ENCODE measurements at regions not wholly inside any gene's neighbourhood (a gene's known extent, or its start where the extent isn't known, plus 50 kb on each side); places are given as distances from the start of the nearest gene placed in this dataset.

GRCh38 chr1:238319957-238320356 is 429.2 kb upstream of the ZP4 start:
- TF ChIP-seq ZNF274 (IDR thresholded peaks at IDR 0.05; ENCODE audit: low read depth, low read length), result no peak
- no peak overlapping the region for H3K4me3 ChIP-seq (ENCODE audit: low read length)

GRCh38 chr1:238318294-238319110 is 427.8 kb upstream of the ZP4 start:
- H3K4me3 ChIP-seq (ENCODE audit: low read length), result no peak overlapping the region
- TF ChIP-seq ZNF274 (IDR thresholded peaks at IDR 0.05; ENCODE audit: low read depth, low read length), result no peak

DNA sequence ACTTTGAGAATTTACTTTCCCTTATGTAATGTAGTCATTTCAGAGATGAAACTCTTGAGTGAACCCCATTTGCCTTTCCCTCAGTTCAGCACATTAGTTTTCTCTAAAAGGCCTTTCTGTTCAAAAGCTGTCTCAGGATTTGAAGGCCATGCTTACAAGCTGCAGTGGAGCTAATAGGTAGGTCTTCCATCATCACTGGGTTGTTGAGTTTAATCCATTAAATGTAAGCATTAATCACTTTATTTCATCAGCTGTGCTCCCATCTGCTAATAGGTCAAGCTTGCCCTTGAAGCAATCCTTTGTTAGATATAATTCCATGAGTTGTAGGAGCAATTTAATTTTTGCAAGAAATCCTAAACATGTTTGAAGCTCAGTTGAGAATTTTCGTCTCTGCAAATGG is 422.2 kb upstream of the ZP4 start:
- no peak for TF ChIP-seq ZNF274 (IDR thresholded peaks at IDR 0.05; ENCODE audit: low read depth, low read length)
- H3K4me3 ChIP-seq (ENCODE audit: low read length), result no peak overlapping the region

- no peak for TF ChIP-seq ZNF274 (IDR thresholded peaks at IDR 0.05; ENCODE audit: low read depth, low read length)
- no peak overlapping the region for H3K4me3 ChIP-seq (ENCODE audit: low read length)
Observed at GRCh38 chr1:238306411-238306810, 415.7 kb upstream of the ZP4 start.

DNA sequence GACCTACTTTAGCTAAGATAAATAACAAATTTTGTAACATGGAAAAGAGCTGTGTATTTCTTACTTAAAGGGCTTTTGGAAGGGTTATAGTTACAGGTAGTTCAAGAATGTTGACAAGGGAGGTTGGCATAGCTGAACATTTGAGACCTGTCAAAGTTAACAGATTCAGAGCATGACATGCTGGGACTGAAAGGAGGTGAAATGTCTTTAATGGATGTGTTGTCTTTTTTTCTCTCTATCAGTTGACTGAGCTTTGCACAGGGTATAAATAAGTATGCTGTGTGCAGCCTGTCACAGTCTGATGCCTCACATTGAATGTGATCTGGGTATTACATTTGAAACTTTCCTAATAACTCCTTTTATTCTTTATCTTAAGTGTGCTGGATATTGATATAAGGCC is 411.9 kb upstream of the ZP4 start:
- H3K4me3 ChIP-seq (ENCODE audit: low read length), result no peak overlapping the region
- no peak for TF ChIP-seq ZNF274 (IDR thresholded peaks at IDR 0.05; ENCODE audit: low read depth, low read length)

GRCh38 chr1:238296371-238296770 is 405.6 kb upstream of the ZP4 start:
- no peak for TF ChIP-seq ZNF274 (IDR thresholded peaks at IDR 0.05; ENCODE audit: low read depth, low read length)
- no peak overlapping the region for H3K4me3 ChIP-seq (ENCODE audit: low read length)

DNA sequence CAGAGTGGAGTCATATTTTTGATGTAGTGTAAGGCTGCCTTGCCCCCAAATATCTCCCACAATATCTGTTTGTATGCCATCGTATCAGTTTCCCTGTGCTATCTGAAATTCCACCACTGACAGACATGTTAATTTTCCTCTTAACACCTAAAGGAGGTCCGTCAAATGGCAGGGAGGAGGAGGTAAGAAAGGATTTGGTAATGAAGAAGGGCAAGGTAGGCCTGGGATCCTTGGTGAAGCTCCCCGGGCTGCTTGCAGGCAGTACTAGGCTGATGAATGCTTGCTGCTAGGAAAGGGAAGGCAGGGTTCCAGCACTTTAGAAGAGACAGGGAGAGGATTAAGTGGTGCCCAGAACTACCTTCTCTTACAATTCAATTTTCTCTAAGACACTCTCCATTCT is 402.4 kb upstream of the ZP4 start:
- H3K4me3 ChIP-seq (ENCODE audit: low read length), result no peak overlapping the region
- no peak for TF ChIP-seq ZNF274 (IDR thresholded peaks at IDR 0.05; ENCODE audit: low read depth, low read length)

- no peak overlapping the region for H3K4me3 ChIP-seq (ENCODE audit: low read length)
- TF ChIP-seq ZNF274 (IDR thresholded peaks at IDR 0.05; ENCODE audit: low read depth, low read length), result no peak
Observed at GRCh38 chr1:238281418-238281817, 390.7 kb upstream of the ZP4 start.

DNA sequence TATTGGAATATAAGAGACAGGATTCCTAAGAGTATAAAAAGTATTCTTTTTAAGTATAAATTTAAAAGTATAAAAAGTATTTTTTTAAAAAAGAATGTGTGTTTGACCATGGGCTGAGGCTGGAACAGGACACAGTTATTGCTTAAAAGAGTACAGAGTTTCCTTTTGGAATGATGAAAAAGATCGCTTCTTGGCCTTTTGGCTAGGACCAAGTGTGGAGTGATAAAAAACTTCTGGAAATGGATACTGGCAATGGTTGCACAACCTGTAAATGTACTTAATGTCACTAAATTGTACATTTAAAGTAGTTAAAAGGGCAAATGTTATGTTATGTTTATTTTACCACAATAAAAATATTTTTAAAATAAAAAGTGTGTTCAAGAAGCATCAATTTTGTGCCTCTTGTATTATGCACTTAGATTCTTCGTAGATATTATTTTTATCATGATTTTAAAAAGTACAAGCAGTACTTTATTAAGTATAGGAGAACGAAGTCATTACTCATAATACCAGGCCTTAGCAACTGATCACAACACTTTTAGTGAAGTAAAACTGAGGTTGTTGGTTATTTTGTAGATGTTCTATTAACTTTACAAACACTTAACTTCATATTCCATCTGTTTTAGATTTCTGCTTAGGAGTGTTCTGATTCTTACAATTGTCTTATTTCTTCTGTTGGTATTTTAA is 389.1 kb upstream of the ZP4 start:
- TF ChIP-seq ZNF274 (IDR thresholded peaks at IDR 0.05; ENCODE audit: low read depth, low read length), result no peak
- no peak overlapping the region for H3K4me3 ChIP-seq (ENCODE audit: low read length)

DNA sequence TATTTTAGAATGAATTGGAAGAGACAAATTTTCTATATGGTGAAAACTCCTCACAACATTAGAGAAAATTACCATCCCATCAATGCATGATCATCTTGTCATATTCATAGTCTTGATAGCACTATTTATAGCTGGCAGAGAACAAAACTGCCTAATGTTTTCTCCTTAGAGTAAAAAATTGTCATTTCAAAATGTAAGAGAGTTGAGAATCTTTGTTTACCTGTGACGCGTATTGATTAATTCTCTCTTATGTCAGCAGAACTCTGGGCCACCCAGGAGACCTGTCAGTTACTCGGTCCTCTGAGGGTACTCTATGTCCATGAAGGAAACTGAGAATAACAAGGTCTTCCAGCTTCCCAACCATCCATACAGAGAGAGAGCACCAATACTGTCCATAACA is 381.4 kb upstream of the ZP4 start:
- H3K4me3 ChIP-seq (ENCODE audit: low read length), result no peak overlapping the region
- no peak for TF ChIP-seq ZNF274 (IDR thresholded peaks at IDR 0.05; ENCODE audit: low read depth, low read length)

DNA sequence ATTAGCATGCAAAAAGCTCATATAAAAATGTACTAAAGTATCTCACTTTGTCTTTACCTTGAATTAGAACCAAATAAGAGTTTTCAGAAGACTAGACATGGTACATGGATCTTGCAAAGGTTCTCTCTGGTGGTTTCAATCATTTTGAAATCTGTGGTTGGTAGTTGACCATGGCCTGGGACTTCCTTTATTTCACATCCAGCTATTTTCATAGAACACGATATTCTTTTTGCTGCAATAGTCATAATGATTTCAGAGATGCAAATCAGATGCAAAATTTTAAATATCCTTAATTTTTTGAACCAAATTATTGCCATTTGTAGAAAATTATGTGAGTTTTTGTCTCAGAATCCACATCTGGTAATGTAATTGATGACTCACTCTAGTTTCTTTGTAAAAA is 375.1 kb upstream of the ZP4 start:
- TF ChIP-seq ZNF274 (IDR thresholded peaks at IDR 0.05; ENCODE audit: low read depth, low read length), result no peak
- H3K4me3 ChIP-seq (ENCODE audit: low read length), result no peak overlapping the region

DNA sequence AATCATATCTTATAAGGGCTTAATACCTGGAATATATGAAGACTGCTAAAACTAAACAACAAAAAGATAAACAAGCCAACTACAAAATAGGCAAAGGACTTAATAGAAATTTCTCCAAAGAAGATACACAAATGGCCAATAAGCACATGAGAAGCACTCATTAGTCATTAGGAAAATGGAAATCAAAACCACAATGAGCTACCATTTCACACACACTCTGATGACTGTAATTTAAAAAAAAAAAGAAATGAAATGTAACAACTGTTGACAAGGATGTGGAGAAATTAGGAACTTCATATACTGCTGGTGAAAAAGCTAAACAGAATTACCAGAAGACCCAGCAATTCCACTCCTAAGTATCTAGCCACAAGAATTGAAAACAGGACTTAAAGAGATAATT is 374.2 kb upstream of the ZP4 start:
- no peak overlapping the region for H3K4me3 ChIP-seq (ENCODE audit: low read length)
- TF ChIP-seq ZNF274 (IDR thresholded peaks at IDR 0.05; ENCODE audit: low read depth, low read length), result no peak

GRCh38 chr1:238258510-238258909 is 367.8 kb upstream of the ZP4 start:
- no peak overlapping the region for H3K4me3 ChIP-seq (ENCODE audit: low read length)
- no peak for TF ChIP-seq ZNF274 (IDR thresholded peaks at IDR 0.05; ENCODE audit: low read depth, low read length)

DNA sequence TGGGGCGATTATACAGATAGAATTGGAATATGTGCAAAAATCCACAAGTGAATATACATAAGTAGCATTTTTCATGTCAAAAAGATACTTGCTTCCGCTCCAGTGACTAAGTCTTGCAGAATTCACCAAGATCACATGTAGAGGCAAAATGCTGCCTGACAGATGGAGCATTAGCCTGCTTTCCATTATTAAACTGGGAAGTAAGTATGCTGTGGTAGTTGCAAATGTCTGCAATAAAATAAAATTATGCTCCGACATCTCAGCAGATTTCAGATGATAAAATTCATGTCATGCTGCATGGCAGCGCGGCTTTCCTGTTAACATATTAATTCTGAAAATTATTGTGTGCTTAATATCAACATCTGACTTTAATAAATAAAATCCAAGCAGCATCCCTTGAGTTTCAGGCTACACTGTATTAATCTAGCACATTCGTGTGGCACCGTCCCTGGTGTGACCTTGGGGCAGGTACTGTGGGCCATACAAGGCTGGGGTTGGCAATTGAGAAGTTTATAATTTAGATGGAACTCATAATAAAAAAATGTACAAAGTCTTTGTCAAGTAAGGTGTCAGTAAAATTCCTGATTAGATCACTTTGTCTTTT is 366.4 kb upstream of the ZP4 start:
- TF ChIP-seq ZNF274 (IDR thresholded peaks at IDR 0.05; ENCODE audit: low read depth, low read length), result no peak
- no peak overlapping the region for H3K4me3 ChIP-seq (ENCODE audit: low read length)

GRCh38 chr1:238254935-238255334 is 364.2 kb upstream of the ZP4 start:
- H3K4me3 ChIP-seq (ENCODE audit: low read length), result no peak overlapping the region
- no peak for TF ChIP-seq ZNF274 (IDR thresholded peaks at IDR 0.05; ENCODE audit: low read depth, low read length)
